ENCODE measurements at regions not wholly inside any gene's neighbourhood (a gene's known extent, or its start where the extent isn't known, plus 50 kb on each side); places are given as distances from the start of the nearest gene placed in this dataset.

DNA sequence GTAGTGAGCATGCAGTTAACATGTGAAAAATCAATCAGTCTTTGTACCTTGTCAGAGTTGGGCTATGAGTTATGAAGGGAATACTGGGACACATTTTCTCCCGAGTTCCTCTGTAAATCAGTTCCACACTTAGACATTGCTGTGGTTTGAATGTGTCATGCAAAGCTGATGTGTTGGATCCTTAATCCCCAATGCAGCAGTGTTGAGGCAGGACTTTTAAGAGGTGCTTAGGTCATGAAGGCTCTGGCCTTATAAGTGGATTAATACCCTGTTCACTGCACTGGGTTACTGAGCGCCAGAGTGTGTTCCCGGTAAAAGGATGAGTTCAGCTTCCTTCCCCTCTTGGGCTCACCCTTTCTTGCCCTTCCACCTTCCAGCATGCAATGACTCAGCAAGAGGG is 742.1 kb upstream of the TENM4 start:
- dilution Hi-C loops (cut with MboI; ENCODE audit: extremely low pct_ligation_motif_present, low sequenced_read_pairs) (no loop called here), intact Hi-C loops (cut with micrococcal nuclease) (no loop called here)
- no peak overlapping the region for H3K4me2 ChIP-seq (ENCODE audit: insufficient read depth, low read length)
- H2AFZ ChIP-seq (ENCODE audit: low read depth, low read length), result no peak overlapping the region
- no TSS peak for BruUV-seq (replicated peaks)
- no peaks in the 10 kb centered on the region for H3K36me3 ChIP-seq (ENCODE audit: control insufficient read depth in 2 of 2, extremely low read depth in 1 of 2, insufficient read depth in 2 of 2, low read length in 2 of 2)
- TF ChIP-seq, protein P1, sequence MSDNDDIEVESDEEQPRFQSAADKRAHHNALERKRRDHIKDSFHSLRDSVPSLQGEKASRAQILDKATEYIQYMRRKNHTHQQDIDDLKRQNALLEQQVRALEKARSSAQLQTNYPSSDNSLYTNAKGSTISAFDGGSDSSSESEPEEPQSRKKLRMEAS (IDR thresholded peaks at IDR 0.05; ENCODE audit: insufficient read depth, insufficient read length), result no peak
- no peak for TF ChIP-seq POLR2AphosphoS5 (IDR thresholded peaks at IDR 0.05; ENCODE audit: insufficient read depth, low read depth, low read length)
- no peak for TF ChIP-seq GATA2 (IDR thresholded peaks at IDR 0.05; ENCODE audit: insufficient read depth, insufficient read length, low read depth, low read length)
- TF ChIP-seq EZH2 (IDR thresholded peaks at IDR 0.05; ENCODE audit: borderline replicate concordance, low read depth, low read length, severe bottlenecking), result no peak
- no peak for TF ChIP-seq JUN (IDR thresholded peaks at IDR 0.05; ENCODE audit: borderline replicate concordance, insufficient read depth, insufficient read length, low read depth)
- no peaks in the 10 kb centered on the region for H3K27me3 ChIP-seq (ENCODE audit: control insufficient read depth in 2 of 2, insufficient read depth in 2 of 2, low read length in 2 of 2)
- no peaks in the 10 kb centered on the region for H4K20me1 ChIP-seq (replicated peaks; ENCODE audit: control insufficient read depth, extremely low read depth, insufficient read depth, low read length)
- ChIA-PET POLR2A (no interaction called here), CTCF (no interaction called here)
- H3K9ac ChIP-seq (replicated peaks; ENCODE audit: extremely low read depth, insufficient read depth, low read length), result no peak overlapping the region
- DNase-seq (ENCODE audit: low read depth, low spot score) (no peak), FAIRE-seq (no peak)
- H3K27ac ChIP-seq (ENCODE audit: insufficient read depth, low read depth, low read length), result no peak overlapping the region
- H3K9me1 ChIP-seq (replicated peaks; ENCODE audit: control insufficient read depth, extremely low read depth, insufficient read depth, low read length), result no peaks in the 10 kb centered on the region
- H3K79me2 ChIP-seq (ENCODE audit: control insufficient read depth, insufficient read depth, low read length), result no peaks in the 10 kb centered on the region
- no peak overlapping the region for H3K4me3 ChIP-seq (replicated peaks in 1 of 3; ENCODE audit: insufficient read depth in 1 of 3, low read depth in 1 of 3, low read length in 3 of 3)
- H3K4me1 ChIP-seq (ENCODE audit: control insufficient read depth, extremely low read depth, insufficient read depth, low read length), result no peaks in the 10 kb centered on the region
- no peaks in the 10 kb centered on the region for H3K9me3 ChIP-seq (replicated peaks; ENCODE audit: control insufficient read depth, insufficient read depth, low read length)

- TF ChIP-seq, protein P1 (IDR thresholded peaks at IDR 0.05; ENCODE audit: insufficient read depth, insufficient read length), result no peak
- TF ChIP-seq POLR2AphosphoS5 (IDR thresholded peaks at IDR 0.05; ENCODE audit: insufficient read depth, low read depth, low read length), result no peak
- no peak for TF ChIP-seq CTCF (IDR thresholded peaks at IDR 0.05; ENCODE audit: extremely low read depth in 1 of 2, insufficient read depth in 1 of 2, low read depth in 1 of 2, low read length in 2 of 2)
- TF ChIP-seq POLR2A (IDR thresholded peaks at IDR 0.05; ENCODE audit: low read depth, low read length), result no peak
- no peak for TF ChIP-seq GATA2 (IDR thresholded peaks at IDR 0.05; ENCODE audit: insufficient read depth, insufficient read length, low read depth, low read length)
- TF ChIP-seq FOS (IDR thresholded peaks at IDR 0.05; ENCODE audit: borderline replicate concordance, insufficient read depth, low read length), result no peak
- no peak for TF ChIP-seq JUN (IDR thresholded peaks at IDR 0.05; ENCODE audit: borderline replicate concordance, insufficient read depth, insufficient read length, low read depth)
- Histone ChIP-seq H3K9ac (replicated peaks; ENCODE audit: extremely low read depth, insufficient read depth, low read length) (no peak overlapping the region), H4K20me1 (replicated peaks; ENCODE audit: control insufficient read depth, extremely low read depth, insufficient read depth, low read length) (no peaks in the 10 kb centered on the region), H3K4me3 (replicated peaks in 1 of 3; ENCODE audit: insufficient read depth in 1 of 3, low read depth in 1 of 3, low read length in 3 of 3) (no peak overlapping the region), H3K36me3 (ENCODE audit: control insufficient read depth in 2 of 2, extremely low read depth in 1 of 2, insufficient read depth in 2 of 2, low read length in 2 of 2) (no peaks in the 10 kb centered on the region), H3K4me2 (ENCODE audit: insufficient read depth, low read length) (no peak overlapping the region), H2AFZ (ENCODE audit: low read depth, low read length) (no peak overlapping the region), H3K27ac (ENCODE audit: insufficient read depth, low read depth, low read length) (no peak overlapping the region), H3K27me3 (ENCODE audit: control insufficient read depth in 2 of 2, insufficient read depth in 2 of 2, low read length in 2 of 2) (no peaks in the 10 kb centered on the region), H3K79me2 (ENCODE audit: control insufficient read depth, insufficient read depth, low read length) (no peaks in the 10 kb centered on the region), H3K9me1 (replicated peaks; ENCODE audit: control insufficient read depth, extremely low read depth, insufficient read depth, low read length) (no peaks in the 10 kb centered on the region), H3K9me3 (replicated peaks; ENCODE audit: control insufficient read depth, insufficient read depth, low read length) (no peaks in the 10 kb centered on the region), H3K4me1 (ENCODE audit: control insufficient read depth, extremely low read depth, insufficient read depth, low read length) (no peaks in the 10 kb centered on the region)
- dilution Hi-C loops (cut with MboI; ENCODE audit: extremely low pct_ligation_motif_present, low sequenced_read_pairs), result no loop called here
- ChIA-PET CTCF (no interaction called here), POLR2A (no interaction called here)
- no peak for DNase-seq (ENCODE audit: low read depth, low spot score)
- no TSS peak for BruUV-seq (replicated peaks)
- intact Hi-C loops (cut with micrococcal nuclease), result no loop called here
- FAIRE-seq, result no peak
Observed at GRCh38 chr11:80173371-80174136, 732.7 kb upstream of the TENM4 start.
